NCI-H2107 treated with DMSO at 0.1 percent for 48 hours (cell line): ENCODE measurements at regions not wholly inside any gene's neighbourhood (a gene's known extent, or its start where the extent isn't known, plus 50 kb on each side); places are given as distances from the start of the nearest gene placed in this dataset.

Experiments used
- DNase-seq: peaks from one replicate; lab custom pipeline; 2025; ENCODE audit not compliant: unreplicated experiment; lab: John Stamatoyannopoulos, UW

- no peak for DNase-seq
Measured at GRCh38 chr3:146854523-146854922, 249.4 kb upstream of the PLSCR5 start.

DNA sequence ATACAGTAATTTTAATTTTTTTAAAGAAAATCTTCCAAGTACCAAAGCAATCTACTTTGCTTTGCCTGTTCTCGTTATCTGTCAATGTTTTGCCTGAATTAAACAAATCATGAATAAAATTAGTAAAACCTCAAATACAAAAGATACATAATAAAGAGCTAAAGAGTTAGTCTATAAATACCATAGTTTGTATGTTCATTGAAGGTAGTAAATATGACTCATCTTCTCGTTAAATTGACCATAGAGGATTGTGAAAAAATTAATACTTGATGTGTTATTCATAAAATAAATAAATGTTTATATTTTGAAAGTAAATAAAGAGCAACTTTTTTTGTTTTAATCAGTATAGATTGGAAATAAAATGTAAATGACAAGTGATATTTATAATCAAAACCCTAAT, 246.5 kb upstream of the PLSCR5 start:
- no peak for DNase-seq

- DNase-seq = no peak
Measured at GRCh38 chr3:146845361-146845760, 240.2 kb upstream of the PLSCR5 start.

DNA sequence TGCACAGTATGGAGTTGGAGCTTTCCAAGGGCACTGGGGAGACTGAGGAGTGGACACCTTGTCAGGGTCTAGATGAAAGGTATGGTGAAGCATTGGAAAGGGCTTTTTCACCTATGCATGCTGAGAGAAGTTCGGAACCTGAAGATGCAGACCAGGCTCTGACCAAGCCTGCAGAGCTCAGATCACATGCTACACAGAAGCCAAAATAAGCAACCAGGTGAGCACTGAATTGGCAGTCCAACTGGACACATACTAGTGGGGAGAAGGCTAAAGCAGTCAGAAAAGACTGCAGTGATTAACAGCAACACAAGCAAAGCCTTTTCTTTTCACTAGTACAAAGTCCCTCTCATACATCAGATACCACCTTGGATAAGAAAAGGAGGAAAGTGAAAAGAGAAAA, 238.3 kb upstream of the PLSCR5 start:
- no peak for DNase-seq

DNA sequence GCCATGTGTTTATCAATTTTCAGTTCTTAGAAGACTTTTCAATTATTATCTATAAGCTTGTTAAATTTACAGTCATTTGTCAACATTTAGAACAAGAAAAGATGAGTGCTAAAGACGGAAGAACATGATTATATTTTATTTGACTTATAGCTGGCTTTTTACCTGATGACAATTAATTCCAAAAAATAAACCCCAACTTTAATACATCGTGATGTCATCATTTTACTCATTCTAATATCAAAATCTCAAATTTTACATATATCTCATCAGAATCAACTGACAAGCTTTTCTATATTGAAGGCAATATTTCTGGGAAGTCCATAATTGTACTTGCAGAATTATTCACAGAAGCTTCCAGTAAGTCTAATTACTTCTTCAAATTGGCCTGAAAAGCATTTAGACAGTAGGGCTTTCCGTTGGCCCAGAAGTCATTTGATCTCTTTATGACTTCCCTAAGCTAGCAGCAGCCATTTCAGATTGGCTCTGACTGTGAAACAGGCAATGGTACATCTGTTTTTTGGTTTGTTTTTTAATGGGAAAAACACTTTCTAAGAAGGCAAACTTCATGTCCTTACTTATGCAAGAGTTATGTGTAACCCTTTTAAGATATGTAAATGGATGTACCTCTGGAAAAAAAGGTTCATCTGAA, 234.7 kb upstream of the PLSCR5 start:
- DNase-seq = no peak

GRCh38 chr3:146838221-146838620, 233.1 kb upstream of the PLSCR5 start:
- DNase-seq = no peak

DNA sequence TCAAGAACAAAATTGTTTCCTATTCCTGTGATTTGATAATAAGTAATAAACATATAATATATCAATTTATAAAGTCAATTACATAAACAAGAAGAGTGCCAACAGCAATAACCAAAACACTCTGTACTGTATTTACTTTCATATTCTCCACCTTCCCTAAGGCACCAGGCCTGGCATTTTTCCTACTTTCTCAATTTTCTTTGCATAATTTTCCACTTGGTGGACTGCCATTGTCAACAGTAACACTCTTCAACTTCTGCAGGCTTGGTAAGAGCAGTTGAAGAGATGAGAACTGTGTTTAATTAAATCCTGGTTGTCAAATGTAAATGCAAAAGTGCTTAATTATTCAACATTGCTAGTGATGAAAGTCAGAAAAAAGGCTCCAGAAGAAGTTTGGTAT, 229.8 kb upstream of the PLSCR5 start:
- DNase-seq = peak; percentile 8

GRCh38 chr3:146832857-146833458, 227.8 kb upstream of the PLSCR5 start:
- no peak for DNase-seq

DNA sequence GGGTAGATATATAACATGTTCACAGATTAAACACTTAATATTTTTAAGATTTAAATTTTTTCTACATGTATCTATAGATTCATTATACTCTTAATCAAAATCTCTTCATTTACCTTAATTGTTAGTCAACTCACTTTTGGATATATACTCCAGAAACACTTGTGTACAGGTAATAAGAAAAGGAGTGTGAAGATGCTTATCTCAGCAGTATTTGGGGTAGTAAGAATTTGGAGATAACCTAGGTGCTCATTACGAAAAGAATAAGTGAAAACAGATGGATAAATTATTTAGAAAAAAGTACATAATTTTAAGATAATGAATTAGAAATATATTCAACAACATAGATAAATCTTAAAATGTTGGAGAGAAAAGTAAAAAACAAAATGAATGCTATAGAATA, 226.5 kb upstream of the PLSCR5 start:
- no peak for DNase-seq

DNA sequence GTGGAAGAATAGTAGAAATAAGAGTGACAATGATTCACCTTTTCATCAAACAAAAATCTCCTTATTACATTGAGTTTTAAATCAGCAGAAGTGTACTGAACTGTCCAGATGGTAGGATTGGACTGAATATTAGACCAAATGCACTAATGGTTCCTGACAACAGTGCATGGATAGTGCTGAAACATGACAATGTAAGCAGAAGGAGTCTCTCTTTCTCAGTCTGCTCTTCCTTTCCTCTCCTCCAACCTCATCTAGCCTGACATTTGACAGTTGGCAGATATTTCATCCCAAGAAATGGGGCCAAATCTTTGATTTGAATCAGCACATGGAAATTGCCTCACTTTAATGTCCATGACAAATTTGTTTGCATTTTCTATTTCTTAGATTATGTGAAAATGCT, 225.1 kb upstream of the PLSCR5 start:
- no peak for DNase-seq

DNA sequence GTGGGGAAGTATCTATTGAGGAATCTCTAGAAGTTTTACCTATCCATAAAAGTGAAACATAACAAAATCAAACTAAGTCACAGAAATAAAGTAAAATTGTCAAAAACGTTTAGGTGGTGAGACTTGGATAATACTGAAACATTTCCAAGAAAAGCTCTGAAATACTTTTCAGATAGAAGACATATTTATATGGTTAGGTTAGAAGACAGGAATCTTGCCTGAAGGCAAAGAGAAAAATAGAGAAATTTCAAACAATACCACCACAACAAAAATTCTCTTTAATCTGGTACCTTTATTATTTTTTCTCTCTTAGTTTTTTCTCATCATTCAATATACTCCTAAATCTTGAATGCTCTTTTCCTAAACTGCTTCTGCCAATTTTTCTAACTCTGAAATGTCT, 222.7 kb upstream of the PLSCR5 start:
- no peak for DNase-seq

GRCh38 chr3:146823622-146824021, 218.5 kb upstream of the PLSCR5 start:
- DNase-seq = no peak

GRCh38 chr3:146818866-146819265, 213.7 kb upstream of the PLSCR5 start:
- DNase-seq = no peak

DNA sequence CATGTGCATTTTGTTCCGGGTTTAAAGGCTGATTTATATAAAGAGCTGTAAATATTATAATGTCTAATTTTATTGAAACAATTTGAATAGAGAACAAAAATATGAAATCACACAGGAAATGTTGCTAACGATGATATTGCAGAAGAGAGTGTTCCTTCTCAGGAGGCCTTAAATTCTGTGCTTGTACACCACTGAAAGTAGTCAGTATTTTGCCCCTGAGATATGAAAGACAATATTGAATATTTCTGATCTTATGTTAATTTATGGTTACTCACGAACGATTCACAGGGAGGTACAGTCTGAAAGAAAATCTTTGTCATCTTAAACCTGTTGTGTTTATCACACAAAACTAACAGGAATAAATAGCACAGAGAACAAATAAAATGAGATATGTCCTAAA, 213.2 kb upstream of the PLSCR5 start:
- no peak for DNase-seq

DNA sequence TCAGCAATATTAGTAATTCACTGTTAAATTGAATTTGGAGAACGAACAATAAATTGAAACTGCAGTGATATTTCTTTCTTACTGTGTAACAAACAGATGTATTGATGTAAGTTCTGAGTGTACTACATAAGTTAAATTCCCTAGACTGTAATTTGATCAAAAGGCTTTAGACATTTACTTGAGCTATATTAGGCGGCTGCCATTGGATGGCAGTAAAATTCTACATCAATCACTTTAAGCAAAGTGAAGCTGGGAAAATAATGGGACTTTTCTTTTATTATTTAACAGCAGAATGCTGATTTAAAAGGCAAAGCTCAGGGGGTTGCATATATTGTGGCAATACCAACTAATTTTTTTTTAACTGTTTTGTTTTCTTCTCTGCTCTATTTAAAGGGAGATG, 212.6 kb upstream of the PLSCR5 start:
- peak; percentile 27 for DNase-seq

GRCh38 chr3:146814601-146815315, 209.6 kb upstream of the PLSCR5 start:
- no peak for DNase-seq

DNA sequence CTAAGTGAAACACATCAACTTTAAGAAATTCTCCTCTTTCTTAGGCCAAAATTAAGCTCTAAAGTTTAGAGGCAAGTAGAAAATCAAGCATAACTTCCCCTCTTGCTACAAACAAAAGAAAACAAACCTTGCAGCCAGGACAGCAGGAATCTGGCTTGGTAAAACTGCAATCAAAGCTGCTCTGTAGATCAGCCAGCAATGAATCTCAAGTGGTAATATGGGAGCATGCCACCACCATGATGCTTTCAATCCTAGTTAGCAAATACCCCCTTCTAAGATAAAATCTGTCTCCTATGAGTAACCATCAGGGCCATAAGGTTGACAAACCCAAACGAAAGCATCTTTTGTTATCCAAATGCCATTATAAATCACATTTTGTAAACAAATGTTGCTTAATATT, 208.3 kb upstream of the PLSCR5 start:
- DNase-seq = no peak

GRCh38 chr3:146803745-146804144, 198.6 kb upstream of the PLSCR5 start:
- no peak for DNase-seq

DNA sequence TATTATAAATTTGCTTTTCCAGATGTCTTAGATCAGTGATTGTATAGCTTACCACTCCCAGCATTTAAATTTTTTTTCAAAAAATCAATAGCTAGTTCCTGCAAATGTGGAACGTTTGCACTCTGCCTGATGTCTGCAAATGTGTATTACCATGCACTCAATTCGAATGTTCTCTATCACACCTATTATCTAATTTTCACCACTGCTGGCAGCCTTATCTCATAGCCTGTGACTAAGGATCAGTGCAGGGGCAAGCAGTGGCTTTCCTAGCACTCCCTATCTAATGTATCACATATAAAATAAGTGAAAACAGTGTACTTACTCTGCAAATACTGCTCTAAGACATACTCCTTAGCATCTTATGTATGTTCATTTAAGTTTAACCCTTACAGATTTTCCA, 196.3 kb upstream of the PLSCR5 start:
- DNase-seq = no peak

DNA sequence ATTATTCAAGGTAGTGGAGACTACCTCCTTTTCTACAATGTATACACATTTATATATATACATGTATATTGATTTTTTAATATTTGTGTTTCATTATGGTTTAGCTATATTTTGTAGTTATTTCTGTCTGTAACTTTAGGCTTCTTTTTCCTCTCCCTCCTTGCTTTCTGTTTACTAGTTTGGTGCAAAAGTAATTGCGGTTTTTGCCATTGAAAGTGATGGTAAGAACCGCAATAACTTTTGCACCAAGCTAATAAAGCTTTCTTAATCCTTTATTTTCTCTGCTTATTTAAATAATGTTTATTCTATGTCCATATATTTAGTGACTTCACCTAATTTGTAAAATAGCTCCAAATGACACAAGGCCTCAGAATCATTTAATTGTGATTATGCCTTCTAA, 195.3 kb upstream of the PLSCR5 start:
- no peak for DNase-seq

DNA sequence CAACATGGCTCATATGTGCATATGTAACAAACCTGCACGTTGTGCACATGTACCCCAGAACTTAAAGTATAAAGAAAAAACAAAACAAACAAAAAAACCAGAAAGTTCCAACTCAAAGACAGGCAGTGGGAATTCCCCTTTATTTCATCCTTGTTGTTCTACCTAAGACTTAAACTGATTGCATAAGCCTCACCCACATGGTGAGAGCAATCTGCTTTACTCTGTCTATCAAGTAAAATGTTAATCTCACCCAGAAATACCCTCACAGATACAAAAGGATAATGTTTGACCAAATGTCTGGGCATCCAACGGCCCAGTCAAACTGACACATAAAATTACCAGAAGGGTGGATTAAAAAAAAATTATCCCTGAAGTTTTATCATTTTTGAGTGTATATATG, 190.9 kb upstream of the PLSCR5 start:
- DNase-seq = no peak

GRCh38 chr3:146783446-146783845, 178.3 kb upstream of the PLSCR5 start:
- no peak for DNase-seq

- DNase-seq = no peak
Measured at GRCh38 chr3:146781606-146782005, 176.5 kb upstream of the PLSCR5 start.
